Subcutaneous abdominal adipose tissue (tissue), 5 donors: ENCODE measurements at regions not wholly inside any gene's neighbourhood (a gene's known extent, or its start where the extent isn't known, plus 50 kb on each side); places are given as distances from the start of the nearest gene placed in this dataset.
"Not testable (repeated sequence)": the region's sequence is repeated elsewhere in the genome, so short reads cannot be mapped to it uniquely, and the experiment has no call there.

ENCODE experiments used
- H3K27ac ChIP-seq: one replicate; pipeline ENCODE4 v1.7.0; 2013; ENCODE audit warnings: low read depth, mild to moderate bottlenecking, inconsistent platforms, low read length, moderate library complexity
- H3K27me3 ChIP-seq, 5 donors: one replicate each; pipeline ENCODE4 v1.7.0; 2013; ENCODE audit warnings: low read length in 5 of 5, inconsistent platforms in 1 of 5; ENCODE audit not compliant: control insufficient read depth in 5 of 5, insufficient read depth in 4 of 5
- H3K36me3 ChIP-seq, 5 donors: one replicate each; pipeline ENCODE4 v1.7.0; 2013; ENCODE audit warnings: low read length in 5 of 5; ENCODE audit not compliant: control insufficient read depth in 5 of 5, insufficient read depth in 5 of 5
- H3K4me1 ChIP-seq, 5 donors: one replicate each; pipeline ENCODE4 v1.7.0; 2013; ENCODE audit warnings: low read length in 5 of 5, mild to moderate bottlenecking in 3 of 5, moderate library complexity in 1 of 5; ENCODE audit not compliant: control insufficient read depth in 5 of 5, insufficient read depth in 5 of 5
- H3K4me3 ChIP-seq, 5 donors: one replicate each; pipeline ENCODE4 v1.7.0; 2013; ENCODE audit warnings: low read length in 5 of 5, low read depth in 1 of 5
- H3K9ac ChIP-seq, 5 donors: one replicate each; pipeline ENCODE4 v1.7.0; 2013; ENCODE audit warnings: low read length in 5 of 5, mild to moderate bottlenecking in 4 of 5, moderate library complexity in 3 of 5
- H3K9me3 ChIP-seq, 5 donors: one replicate each; pipeline ENCODE4 v1.7.0; 2013; ENCODE audit warnings: low read length in 5 of 5; ENCODE audit not compliant: control insufficient read depth in 5 of 5
- donor health status: healthy.
- donor health status: healthy.
- donor health status: healthy.
- donor health status: healthy.
- donor health status: healthy.

- H3K36me3 ChIP-seq, result no peaks in the 10 kb centered on the region
- no peak overlapping the region for H3K27ac ChIP-seq
- no peak overlapping the region for H3K9ac ChIP-seq
- H3K4me3 ChIP-seq, result no peak overlapping the region
- H3K27me3 ChIP-seq, result no peaks in the 10 kb centered on the region
- peaks cover 0 to 7% (median 0%) of the 10 kb centered on the region in 5 donors for H3K9me3 ChIP-seq
- H3K4me1 ChIP-seq, result no peaks in the 10 kb centered on the region
These were observed 2123.7 kb upstream of the RAG2 start for GRCh38 chr11:38721586-38722315.

- Histone ChIP-seq H3K9me3 (no peaks in the 10 kb centered on the region), H3K9ac (no peak overlapping the region), H3K27me3 (no peaks in the 10 kb centered on the region), H3K4me3 (no peak overlapping the region), H3K4me1 (no peaks in the 10 kb centered on the region), H3K27ac (no peak overlapping the region), H3K36me3 (no peaks in the 10 kb centered on the region)
These were observed 2120.6 kb upstream of the RAG2 start for GRCh38 chr11:38718659-38719058.

- H3K9me3 ChIP-seq, result no peaks in the 10 kb centered on the region
- no peak overlapping the region for H3K27ac ChIP-seq
- H3K9ac ChIP-seq, result no peak overlapping the region
- H3K27me3 ChIP-seq, result no peaks in the 10 kb centered on the region
- H3K4me3 ChIP-seq, result no peak overlapping the region
- no peaks in the 10 kb centered on the region for H3K4me1 ChIP-seq
- H3K36me3 ChIP-seq, result no peaks in the 10 kb centered on the region
These were observed 2120.0 kb upstream of the RAG2 start for GRCh38 chr11:38718049-38718448.

GRCh38 chr11:38711110-38711509 is 2113.1 kb upstream of the RAG2 start:
- no peaks in the 10 kb centered on the region for H3K9me3 ChIP-seq
- H3K4me1 ChIP-seq, result no peaks in the 10 kb centered on the region
- H3K9ac ChIP-seq, result no peak overlapping the region
- no peaks in the 10 kb centered on the region for H3K36me3 ChIP-seq
- no peaks in the 10 kb centered on the region for H3K27me3 ChIP-seq
- no peak overlapping the region for H3K4me3 ChIP-seq
- no peak overlapping the region for H3K27ac ChIP-seq

GRCh38 chr11:38710262-38710661 is 2112.2 kb upstream of the RAG2 start:
- Histone ChIP-seq H3K4me3 (no peak overlapping the region), H3K9ac (no peak overlapping the region), H3K27me3 (no peaks in the 10 kb centered on the region)

GRCh38 chr11:38700111-38700510 is 2102.1 kb upstream of the RAG2 start:
- H3K36me3 ChIP-seq, result no peaks in the 10 kb centered on the region
- H3K27me3 ChIP-seq, result no peaks in the 10 kb centered on the region
- no peak overlapping the region for H3K4me3 ChIP-seq
- H3K27ac ChIP-seq, result no peak overlapping the region
- H3K4me1 ChIP-seq, result no peaks in the 10 kb centered on the region
- peaks cover 0 to 5% (median 0%) of the 10 kb centered on the region in 5 donors for H3K9me3 ChIP-seq
- no peak overlapping the region for H3K9ac ChIP-seq

More at GRCh38 chr11:38710262-38710661, 2112.2 kb upstream of the RAG2 start:
- Histone ChIP-seq H3K27ac (no peak overlapping the region), H3K36me3 (no peaks in the 10 kb centered on the region), H3K9me3 (no peaks in the 10 kb centered on the region), H3K4me1 (no peaks in the 10 kb centered on the region)

- H3K9ac ChIP-seq, result no peak overlapping the region
- H3K4me3 ChIP-seq, result no peak overlapping the region
- no peaks in the 10 kb centered on the region for H3K27me3 ChIP-seq
- H3K9me3 ChIP-seq, result peaks cover 0 to 10% (median 3%) of the 10 kb centered on the region in 5 donors
- H3K27ac ChIP-seq, result no peak overlapping the region
- no peaks in the 10 kb centered on the region for H3K36me3 ChIP-seq
- no peaks in the 10 kb centered on the region for H3K4me1 ChIP-seq
These were observed 2095.3 kb upstream of the RAG2 start for GRCh38 chr11:38693306-38693705.

- not testable (repeated sequence) for H3K27me3 ChIP-seq, H3K9ac ChIP-seq, H3K9me3 ChIP-seq, H3K4me3 ChIP-seq, H3K4me1 ChIP-seq, H3K27ac ChIP-seq, H3K36me3 ChIP-seq
These were observed 2092.2 kb upstream of the RAG2 start for GRCh38 chr11:38690211-38690610.

GRCh38 chr11:38687008-38687407 is 2089.0 kb upstream of the RAG2 start:
- no peak overlapping the region for H3K4me3 ChIP-seq
- H3K27me3 ChIP-seq, result no peaks in the 10 kb centered on the region
- no peak overlapping the region for H3K27ac ChIP-seq
- no peaks in the 10 kb centered on the region for H3K4me1 ChIP-seq
- H3K9me3 ChIP-seq, result no peaks in the 10 kb centered on the region
- no peaks in the 10 kb centered on the region for H3K36me3 ChIP-seq
- no peak overlapping the region for H3K9ac ChIP-seq

GRCh38 chr11:38683484-38683883 is 2085.4 kb upstream of the RAG2 start:
- Histone ChIP-seq H3K4me1 (no peaks in the 10 kb centered on the region), H3K27ac (no peak overlapping the region), H3K36me3 (no peaks in the 10 kb centered on the region), H3K9me3 (no peaks in the 10 kb centered on the region), H3K4me3 (no peak overlapping the region), H3K27me3 (no peaks in the 10 kb centered on the region), H3K9ac (no peak overlapping the region)
